Fibroblast of gingiva (primary cell): ENCODE measurements at regions not wholly inside any gene's neighbourhood (a gene's known extent, or its start where the extent isn't known, plus 50 kb on each side); places are given as distances from the start of the nearest gene placed in this dataset.

ENCODE experiments used
- DNase-seq: peaks from one replicate; pipeline ENCODE4 v3.0.0-alpha.2; 2011; ENCODE audit warnings: low read depth

DNA sequence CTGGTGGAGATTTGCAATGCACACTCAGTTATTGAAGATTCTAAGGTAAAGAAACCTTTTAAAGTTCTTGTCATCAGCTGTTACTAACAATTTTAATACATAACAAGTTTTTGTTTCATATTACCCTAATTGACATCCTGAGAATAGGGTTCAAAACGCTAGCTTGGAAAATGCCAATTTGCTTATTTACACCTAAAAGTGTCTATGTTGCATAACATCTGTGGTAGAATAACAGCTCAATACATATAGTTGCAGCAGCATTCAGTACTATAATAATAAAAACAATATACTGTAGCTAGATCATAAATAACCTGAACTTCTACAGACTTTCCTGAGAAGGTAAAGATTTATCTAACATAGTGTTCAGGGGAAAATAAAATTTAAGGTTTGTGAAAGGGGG, 219.0 kb downstream of the OSR1 start:
- DNase-seq: no peak

DNA sequence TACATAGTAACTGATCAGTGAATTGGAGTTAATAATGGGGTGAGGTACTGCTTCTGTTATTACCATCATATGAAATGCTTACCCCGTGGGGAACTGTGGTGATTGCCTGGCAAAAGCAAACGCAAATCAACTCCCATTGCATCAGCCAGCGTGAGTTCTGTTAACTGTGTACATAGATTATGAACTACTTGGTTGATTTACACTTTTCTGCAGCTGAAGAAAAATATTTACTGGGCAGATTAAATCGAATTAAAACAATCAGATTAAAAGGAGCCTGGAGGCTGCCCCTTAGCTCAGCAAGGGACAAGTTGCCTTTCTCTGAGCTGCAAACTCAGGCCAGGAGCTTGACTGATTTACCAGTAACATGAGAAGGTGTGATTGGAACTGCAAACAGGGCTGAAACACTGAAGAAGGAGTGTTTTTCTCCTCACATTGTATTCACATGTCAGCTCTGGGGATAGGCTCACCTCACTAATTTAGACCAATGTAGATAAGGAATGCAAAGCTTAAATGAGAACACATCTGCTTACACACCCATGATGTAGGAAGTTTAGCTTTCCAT, 220.1 kb downstream of the OSR1 start:
- no peak for DNase-seq

DNA sequence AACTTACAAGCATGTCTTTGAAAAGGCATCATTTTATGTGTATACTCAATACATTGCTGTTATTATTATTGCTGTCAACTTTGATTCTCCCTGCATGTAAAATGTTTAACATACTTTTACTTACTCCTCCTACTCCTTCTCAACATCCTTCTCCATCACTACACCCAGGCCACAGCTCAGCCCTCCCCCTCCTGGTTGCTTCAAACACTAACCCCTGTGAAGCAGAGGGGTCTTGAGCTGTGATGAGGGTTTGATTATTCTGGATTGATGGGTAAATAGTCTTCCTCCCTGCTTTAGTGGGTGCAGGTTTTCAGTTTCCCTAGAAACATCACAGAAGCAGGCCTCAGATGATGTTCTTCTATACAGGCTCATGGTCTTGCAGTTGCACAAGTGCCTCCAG, 221.0 kb downstream of the OSR1 start:
- no peak for DNase-seq

DNA sequence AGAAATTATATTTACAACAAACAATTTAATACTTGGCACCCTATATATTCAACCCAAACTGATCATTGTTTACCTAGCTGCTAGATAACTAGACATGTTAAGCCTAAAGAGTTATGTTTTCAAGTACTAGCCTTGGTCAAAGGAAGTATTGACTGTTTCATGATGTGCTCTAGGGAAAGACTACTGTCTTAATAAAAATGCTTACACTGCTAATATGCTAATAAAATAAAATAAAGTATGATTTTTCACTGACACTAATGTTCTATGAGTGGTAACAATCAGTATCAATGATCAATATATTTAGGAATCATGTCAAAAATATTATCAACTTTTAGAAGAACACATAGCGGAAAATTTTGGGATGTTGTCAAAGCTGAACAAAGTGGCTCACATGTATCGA, 225.5 kb downstream of the OSR1 start:
- DNase-seq: no peak

DNA sequence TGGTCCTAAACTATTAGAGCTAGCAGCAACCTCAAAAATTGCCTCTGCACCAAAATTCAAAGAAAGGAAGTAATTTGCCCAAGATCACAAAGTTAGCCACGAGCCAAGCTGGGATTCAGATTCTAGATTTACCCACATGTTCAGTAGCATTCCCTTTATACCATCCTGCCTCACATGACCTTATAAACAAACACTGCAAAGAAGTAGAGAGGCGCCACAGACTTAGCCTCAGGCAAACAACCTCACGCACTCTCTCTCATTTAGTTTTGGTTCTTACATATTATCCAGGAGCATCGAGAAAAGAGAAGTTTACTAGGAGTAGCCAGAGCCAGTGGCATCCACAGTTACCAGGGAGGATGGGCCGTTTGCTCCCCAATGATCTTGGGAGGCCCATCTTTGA, 226.6 kb downstream of the OSR1 start:
- no peak for DNase-seq

DNA sequence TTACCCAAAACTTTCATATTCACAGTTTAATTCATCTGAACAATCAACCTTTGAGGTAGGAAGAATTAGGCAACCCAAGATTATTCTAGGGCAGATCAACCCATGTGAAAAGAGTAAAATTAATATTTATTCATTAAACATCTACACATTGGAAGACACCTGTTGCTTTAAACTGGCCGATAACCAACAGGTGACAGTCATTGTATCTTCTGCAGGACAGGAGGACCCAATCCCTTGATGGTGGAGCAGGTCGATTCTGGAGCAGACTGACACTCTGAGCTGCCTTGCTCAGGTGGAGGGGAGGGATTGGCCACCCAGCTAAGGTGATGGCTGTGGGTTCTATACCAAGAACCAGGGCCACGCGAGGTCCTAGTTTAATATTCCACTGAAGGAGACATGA, 230.3 kb downstream of the OSR1 start:
- no peak for DNase-seq

DNA sequence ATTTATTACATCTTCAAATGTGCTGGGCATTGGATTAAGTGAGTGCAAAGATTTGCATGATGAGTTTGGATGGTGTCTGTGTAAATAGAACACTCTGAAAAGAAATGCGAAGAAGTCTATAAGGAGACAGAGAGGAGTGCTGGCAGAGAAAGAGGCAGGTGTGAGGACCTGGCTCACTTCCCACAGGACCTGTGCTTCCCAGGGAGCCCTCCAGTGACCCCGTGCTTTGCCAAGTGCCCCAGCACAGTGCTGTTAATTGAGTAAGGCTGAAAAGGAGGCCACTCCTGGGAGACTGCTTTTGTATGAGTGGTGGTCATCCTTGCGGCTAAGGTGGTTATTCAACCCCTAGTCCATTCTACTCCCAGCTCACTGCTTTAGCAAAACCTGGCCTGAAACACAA, 230.8 kb downstream of the OSR1 start:
- no peak for DNase-seq

DNA sequence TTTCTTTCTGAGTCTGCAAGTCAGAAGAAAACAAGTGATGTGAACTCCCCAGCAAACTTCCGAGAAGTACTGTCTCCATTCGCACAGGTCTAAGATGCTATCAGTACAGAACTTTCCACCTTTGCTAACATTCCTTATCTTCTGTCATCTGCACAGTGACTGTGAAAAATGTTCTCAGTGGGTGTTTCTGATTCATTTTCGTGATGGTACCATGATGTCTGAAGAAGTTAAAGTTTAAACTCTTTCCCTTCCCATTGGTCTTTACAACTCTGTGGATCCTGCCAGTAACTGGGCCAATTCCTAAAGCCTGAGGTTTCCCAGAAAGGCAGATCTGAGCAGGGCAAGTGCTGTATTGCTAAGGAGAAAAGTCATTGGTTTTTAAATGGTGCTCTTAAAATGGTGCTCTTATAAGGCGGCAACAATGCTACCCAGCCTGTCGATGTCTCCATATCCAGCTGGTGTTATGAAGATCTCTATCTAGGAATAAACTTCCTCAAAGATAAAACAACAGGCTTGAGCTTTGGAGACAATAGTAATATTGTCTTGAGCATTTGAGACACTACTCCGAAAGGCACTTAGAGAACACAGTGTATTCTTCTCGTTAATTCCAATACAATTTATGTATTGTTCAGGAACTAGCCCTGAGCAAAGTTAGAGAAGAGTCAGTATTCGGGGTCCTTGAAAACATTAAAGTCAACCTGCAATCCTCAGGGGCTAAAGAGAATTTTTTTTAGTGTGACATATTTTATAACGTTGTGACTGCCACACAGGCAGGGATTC, 232.3 kb downstream of the OSR1 start:
- DNase-seq: no peak

DNA sequence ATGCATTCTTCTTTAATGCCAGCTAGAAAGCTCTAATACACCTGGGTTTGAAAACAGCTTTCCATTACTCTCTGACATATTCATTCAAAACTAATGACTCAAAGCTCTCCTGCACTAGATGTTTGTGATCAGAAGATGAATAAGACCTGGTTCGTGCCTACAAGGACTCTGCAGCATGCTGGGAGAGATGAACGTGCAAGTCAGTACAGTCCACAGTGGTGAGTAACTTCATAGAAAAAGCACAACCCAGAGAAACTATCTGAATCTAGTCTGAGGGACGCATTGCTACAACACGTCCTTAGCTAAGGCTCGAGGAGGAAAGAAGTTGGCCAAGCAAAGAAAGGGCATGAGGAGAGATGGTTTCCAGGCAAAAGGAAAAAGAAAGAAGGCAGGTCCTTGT, 234.3 kb downstream of the OSR1 start:
- peak; percentile 49 for DNase-seq

DNA sequence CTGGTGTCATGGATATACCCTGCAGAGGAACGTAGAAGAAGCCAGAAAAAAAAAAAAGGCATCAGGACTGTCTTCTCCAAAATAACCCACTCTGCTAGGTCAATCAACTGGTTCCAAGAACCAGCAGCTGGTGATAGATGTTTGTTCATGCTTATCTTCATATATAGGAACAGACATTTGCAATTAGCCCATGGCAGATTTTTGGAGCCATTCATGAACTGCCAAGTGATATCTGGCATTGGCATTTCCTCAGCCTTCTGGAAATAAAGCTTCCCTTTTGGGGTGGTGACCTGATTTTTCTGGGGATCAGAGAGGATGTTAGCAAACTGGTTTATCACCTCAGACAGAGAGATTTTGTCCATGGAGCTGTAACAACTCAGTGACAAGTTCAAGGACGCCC, 234.9 kb downstream of the OSR1 start:
- no peak for DNase-seq

DNA sequence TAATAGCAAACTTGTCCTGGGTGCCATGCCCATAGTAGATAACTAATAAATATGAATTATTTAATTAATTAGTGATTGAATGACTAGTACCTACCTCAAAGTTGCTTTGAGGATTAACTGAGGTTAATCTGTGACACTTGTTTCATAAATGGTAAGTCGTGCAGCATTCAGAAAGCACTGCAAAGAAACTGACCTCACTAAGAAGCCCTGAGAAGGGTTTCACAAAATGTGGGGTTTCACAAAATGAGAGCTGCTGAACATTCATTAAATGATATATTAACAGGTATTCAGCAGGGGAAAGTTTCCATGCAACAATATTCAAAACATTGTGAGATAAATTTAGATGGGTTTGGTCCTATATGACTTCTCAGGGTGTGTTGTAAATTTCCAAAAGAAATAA, 236.2 kb downstream of the OSR1 start:
- DNase-seq: no peak

DNA sequence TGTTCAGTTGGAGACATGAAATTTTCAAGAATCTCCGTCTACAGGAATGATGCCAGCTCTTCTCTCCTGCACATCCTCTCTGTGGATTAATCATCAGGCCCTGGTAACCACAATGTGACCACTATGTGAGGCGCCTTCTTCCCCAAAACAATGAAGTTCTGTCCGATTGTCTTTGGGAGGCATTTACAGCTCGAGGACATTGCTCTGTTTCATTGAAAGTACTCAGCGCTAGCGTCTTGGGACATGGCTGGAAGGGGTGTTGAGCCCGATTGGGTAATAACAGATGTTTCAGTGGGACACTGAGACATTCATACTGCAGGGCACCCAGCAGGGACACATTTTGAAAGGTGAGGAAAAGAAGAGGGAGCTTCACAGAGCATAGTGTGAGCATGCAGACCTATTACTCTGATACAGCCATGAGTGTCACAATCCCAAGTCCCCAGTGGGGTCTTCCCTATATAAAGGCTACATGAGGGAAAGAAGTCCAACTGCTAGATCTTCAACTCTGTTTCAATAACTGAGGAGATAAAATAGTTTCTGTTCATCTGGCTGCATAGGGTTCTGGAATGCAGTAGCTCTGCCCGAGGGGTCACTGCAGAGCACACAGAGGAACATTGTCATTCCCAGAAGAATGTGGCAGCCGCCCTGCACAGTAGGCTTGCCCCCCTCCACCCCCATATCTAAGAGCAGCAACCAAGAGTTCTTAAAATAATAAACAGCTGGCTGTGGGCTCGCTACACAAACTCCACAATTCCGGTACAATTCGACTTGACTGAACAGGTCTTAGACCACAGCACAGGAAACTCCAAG, 237.3 kb downstream of the OSR1 start:
- DNase-seq: peak; percentile 91

DNA sequence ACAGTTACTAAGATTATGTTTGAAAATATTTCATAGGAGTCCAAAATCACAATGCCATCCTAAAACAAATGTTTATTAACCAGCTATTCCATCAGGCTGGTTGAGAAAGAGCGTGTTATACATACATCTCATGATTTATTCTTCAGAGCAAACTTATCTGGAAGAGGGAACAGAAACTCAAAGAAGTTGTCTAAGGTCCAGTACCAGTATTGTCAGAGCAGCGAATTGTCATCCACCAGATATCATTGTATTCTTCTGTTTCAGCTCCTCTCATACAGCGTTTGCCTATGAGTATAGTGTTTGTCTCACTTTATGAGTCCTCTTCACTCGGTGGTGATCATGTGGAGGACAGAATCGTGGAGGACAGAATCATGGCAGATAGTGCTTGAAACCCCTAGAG, 238.2 kb downstream of the OSR1 start:
- DNase-seq: no peak

DNA sequence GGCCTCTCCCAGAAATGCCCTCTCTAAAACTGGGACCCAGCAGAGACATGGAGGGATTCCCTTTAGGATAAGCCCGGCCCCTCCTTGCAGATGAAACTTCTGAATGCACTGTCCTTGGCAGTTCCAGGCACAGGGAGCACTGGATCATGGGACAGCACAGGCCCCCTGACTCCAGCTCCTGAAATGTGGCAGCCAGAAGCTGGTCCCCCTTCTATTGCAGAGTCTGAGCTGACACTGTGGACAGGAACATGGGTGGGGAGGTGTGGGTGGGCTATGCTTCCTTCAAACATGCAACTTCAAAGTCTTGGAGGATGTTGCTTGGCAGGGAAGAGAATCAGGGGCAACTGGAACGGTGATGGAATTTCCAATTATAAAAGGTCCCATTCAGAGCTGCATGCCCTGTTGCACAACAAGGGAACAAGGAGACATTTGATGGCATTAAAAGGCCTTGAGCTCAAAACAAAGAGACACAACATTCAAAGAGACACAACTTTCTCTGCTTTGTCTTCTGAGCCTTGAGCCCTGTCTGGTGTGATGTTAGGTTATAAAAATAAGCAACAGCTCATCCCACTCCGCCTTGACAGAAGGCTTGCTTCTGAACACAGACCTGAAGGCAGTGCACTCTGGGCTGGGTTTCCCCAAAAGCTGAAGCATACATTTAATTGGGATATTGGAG, 239.0 kb downstream of the OSR1 start:
- no peak for DNase-seq

DNA sequence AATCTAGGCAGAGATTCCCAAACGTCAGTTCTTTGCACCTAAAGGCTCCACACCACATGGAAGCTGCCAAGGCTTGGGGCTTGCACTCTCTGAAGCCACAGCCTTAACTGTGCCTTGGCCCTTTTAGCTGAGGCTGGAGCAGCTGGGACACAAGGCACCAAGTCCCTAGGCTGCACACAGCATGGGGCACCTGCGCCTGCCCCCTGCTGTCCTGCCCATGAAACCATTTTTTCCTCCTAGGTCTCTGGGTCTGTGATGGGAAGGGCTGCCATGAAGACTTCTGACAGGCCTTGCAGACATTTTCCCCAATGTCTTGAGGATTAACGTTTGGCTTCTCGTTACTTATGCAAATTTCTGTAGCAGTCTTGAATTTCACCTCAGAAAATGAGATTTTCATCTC, 241.5 kb downstream of the OSR1 start:
- DNase-seq: no peak

DNA sequence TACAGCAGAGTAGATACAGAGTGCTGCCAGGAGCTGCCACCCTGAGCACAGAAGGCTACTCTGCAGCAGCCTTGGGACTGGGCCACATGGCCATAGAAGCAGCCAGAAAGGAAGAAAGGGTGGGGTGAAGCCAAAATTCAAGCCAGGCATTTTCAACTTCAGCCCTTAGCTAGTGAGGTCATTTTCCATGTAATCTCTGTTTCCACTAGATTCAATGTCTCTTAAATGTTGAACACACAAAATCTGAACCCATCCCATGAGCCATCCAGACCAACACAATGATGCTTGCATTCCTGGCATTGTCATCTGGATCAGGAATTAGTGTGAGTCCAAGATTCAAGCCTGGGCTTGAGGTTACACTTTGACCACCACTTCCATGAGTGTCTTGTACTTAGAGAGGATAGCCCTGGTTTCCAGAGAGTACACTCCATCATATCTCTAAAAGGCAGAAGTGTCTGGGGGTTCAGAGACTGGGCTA, 243.6 kb downstream of the OSR1 start:
- DNase-seq: peak; percentile 28

DNA sequence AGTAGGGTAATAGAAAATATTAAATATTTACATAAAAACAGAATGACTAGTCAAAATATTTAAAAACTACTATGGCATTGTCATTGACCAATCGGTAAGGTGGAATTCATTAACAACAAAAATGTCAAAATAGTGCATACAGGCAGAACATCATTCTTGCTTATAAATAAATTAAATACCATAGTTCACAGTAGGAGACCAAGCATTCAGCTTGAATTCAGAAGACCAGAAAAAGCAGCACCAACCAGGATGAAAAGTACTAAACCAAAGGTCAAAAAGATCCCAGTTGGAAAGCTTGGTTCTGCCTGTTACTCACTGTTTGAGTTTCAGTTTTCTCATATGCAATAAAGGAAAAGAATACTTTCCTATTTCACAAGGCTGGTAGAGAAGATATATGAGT, 244.3 kb downstream of the OSR1 start:
- DNase-seq: peak; percentile 29

DNA sequence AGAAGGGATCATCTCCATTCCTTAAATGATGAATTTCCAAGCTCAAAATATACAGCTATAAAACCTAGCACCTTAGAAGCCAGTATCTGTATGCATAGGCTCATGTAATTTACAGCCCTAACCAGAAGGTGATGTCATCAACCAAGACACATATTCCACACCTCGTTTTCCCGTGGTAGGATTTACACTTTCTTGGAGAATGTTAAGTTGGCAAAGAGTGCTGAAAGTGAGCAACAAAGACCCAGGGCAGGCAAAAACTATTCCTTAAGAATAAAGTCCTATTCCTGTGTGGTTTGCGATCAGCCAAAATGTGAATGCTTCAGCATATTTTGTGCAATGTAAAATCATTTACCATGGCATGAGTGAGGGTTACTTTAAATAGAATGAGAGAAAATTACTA, 247.1 kb downstream of the OSR1 start:
- DNase-seq: no peak

DNA sequence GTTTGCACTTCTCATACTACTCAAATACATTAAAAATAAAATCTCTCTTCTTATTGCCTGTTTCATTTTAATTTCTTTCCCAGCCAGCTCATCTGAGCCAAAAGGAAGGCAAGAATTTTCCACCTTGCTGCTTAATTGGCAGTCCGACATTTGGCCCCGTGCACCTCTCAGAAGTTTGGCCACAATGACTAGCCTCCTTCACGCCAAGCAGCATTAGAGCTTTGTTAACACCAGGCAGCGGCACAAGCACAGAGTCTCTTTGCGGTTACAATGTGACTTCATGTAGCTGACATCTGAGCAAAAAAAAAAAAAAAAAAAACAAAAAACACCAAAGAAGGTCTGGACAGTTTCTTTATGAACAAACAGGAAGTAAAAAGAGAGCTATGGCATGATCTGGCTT, 248.9 kb downstream of the OSR1 start:
- no peak for DNase-seq

DNA sequence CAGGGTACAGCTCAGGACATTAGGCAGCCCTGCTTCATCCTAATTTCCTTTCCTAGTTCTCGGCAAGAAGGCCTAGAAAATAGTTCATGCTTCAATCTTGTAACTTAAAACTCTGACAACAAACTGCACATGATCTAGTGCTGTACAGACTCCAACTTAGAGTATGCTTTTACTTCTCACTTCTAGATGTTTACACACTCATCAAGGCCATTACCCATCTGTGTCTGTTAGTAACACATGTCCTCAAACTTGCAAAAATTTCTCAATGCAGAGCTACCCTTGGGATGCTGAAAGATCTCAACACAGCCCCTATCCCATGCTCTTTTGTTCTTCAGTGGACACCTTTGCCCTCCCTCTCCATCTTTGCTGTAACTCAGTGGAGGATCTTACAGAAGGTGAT, 252.0 kb downstream of the OSR1 start:
- DNase-seq: no peak

DNA sequence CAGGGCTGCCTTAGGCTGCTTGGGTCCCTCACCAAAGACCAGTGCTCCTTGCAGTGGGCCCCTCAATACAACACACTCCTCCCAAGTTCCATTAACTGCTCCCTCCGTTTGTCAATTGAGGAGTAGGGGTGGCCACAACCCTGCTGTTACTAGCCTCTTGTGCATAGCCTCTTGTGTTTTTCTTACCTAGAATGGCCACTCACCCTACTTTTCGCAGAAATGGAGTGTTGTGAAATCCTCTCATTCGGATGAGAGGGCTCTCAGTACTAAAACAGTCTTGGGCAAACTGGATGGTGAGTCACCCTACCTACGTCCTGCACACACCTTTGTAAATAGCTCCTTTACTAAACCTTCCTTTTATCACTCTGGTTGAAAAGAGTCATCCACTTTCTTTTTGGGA, 253.9 kb downstream of the OSR1 start:
- no peak for DNase-seq

DNA sequence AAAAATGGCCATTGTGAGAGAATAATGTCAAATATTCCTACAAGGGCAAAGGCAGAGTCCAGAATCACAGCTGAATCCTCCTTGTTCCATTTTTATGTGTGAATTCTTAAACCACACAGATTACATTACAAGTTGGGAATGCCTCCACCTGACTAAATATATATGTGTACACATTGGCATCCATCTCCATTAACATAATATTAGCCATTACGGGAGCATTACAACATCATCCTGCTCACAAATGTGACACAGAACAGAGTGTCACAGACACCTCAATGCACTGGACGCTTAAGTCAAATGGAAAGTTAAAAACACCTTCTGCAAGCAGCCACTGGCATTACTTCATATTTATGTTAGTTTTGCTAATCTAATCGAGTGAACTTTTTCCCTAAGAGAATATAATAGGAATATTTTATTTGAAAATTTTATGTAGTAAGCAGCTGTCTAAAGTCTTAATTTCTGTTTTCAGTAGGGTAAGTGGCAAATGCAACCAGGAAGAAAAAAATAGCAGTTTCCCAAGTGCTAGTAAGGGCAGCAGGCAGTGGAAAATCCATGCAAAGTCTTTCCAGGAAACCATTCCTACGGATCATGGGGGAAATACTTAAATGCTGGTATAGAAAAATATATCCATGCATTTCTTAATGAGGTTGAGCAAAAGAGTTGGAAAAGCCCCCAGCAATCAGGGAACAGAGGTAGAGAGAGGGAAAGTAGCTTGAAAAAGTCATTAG, 255.6 kb downstream of the OSR1 start:
- no peak for DNase-seq
